Transverse colon (tissue), 4 donors: ENCODE measurements at regions not wholly inside any gene's neighbourhood (a gene's known extent, or its start where the extent isn't known, plus 50 kb on each side); places are given as distances from the start of the nearest gene placed in this dataset.

Experiments
- DNase-seq: peaks from one replicate; pipeline ENCODE4 v3.0.0-alpha.2; 2019
- H3K27ac ChIP-seq, 4 donors: fragments of 200-600 bp; sonication (generic); 2 replicates each; pipeline ENCODE4 v1.5.1; 2016 to 2018; ENCODE audit warnings: inconsistent platforms in 4 of 4
- H3K27me3 ChIP-seq: fragments of 200-600 bp; sonication (generic); 2 replicates; pipeline ENCODE4 v1.5.1; 2017; ENCODE audit warnings: inconsistent platforms
- H3K36me3 ChIP-seq, 4 donors: fragments of 200-600 bp; sonication (generic); 2 replicates each; pipeline ENCODE4 v1.5.1; 2017 to 2019; ENCODE audit warnings: inconsistent platforms in 4 of 4
- H3K4me1 ChIP-seq, 4 donors: fragments of 200-600 bp; sonication (generic); 2 replicates each; pipeline ENCODE4 v1.5.1; 2017 to 2020; ENCODE audit warnings: inconsistent platforms in 4 of 4
- H3K4me3 ChIP-seq, 4 donors: fragments of 200-600 bp; sonication (generic); 1 replicate in 1 of 4; 2 replicates in 3 of 4; pipeline versions ENCODE4 v1.5.1 to v1.6.1; 2017 to 2019; ENCODE audit warnings: inconsistent platforms in 4 of 4
- H3K9me3 ChIP-seq, 2 donors: fragments of 200-600 bp; sonication (generic); 2 replicates each; pipeline ENCODE4 v1.5.1; 2017 to 2019; ENCODE audit warnings: inconsistent platforms in 2 of 2
- EP300 ChIP-seq: sonication (generic); formaldehyde crosslinking; IDR thresholded peaks from one replicate; pipeline ENCODE4 v1.6.1; 2017; ENCODE audit warnings: antibody characterized with exemption, low read depth
- POLR2A ChIP-seq: fragments of 450-650 bp; IDR thresholded peaks from one replicate; pipeline ENCODE4 v1.6.1; 2016; ENCODE audit warnings: antibody characterized with exemption, mild to moderate bottlenecking, moderate library complexity
- POLR2AphosphoS5 ChIP-seq, 3 donors: sonication (generic); formaldehyde crosslinking; IDR thresholded peaks; one replicate each; pipeline ENCODE4 v1.6.1; 2016; ENCODE audit warnings: antibody characterized with exemption in 3 of 3
- WGBS, 2 donors: methylation state at CpG; one replicate each; pipeline ENCODE4 v1.1.5; 2018; ENCODE audit warnings: low coverage in 1 of 2; 5-methylcytosine and 5-hydroxymethylcytosine counted together
- in situ Hi-C, 4 donors: fragments of 200-750 bp; cut with MboI; loops; one replicate each; pipeline versions ENCODE4 v1.15.0 to v1.15.1; 2017; ENCODE audit warnings: low sequenced_read_pairs in 3 of 4, low pct_ligation_motif_present in 1 of 4, low pct_unique_long_range_greater_than_20kb in 1 of 4
- intact Hi-C: fragments of 100-400 bp; cut with DNase I; formaldehyde crosslinking; loops from one replicate; pipeline ENCODE4 v1.15.1; 2023; ENCODE audit warnings: low total_unique reads
- TF ChIP-seq, protein P1 (sequence below), 5 experiments: fragments of 200-600 bp in 3 of 5; fragments of 450-650 bp in 2 of 5; sonication (generic) in 3 of 5; IDR thresholded peaks; 1 replicate in 2 of 5; 2 replicates in 3 of 5; pipeline ENCODE4 v1.5.1; 2016 to 2017; ENCODE audit warnings: antibody characterized with exemption in 5 of 5, inconsistent platforms in 3 of 5, mild to moderate bottlenecking in 2 of 5, moderate library complexity in 1 of 5

DNA sequence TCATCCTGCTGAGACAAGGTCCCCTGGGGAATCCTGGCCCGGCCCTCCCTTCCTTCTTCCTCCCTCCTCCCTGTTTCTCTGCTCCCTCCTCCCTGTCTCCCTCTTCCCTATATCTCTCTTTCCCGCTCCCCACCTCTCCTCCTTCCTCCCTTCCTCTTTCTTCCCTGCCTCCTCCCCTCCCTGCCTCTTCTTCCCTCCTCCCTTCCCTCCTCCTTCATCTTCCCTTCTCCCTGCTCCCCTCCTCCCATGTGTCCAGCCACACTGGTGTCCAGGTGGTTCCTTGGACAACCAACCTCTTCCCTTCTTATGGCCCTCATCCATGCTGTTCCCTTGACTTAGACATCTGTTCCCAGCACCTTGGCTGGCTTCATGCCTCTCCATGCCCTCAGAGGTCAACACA is 258.1 kb downstream of the MN1 start:
- H3K4me3 ChIP-seq, result no peak overlapping the region
- intact Hi-C loops, result no loop called here
- in situ Hi-C loops, result no loop called here
- no peaks in the 10 kb centered on the region for H3K9me3 ChIP-seq
- no peak overlapping the region for H3K27ac ChIP-seq
- H3K4me1 ChIP-seq, result no peaks in the 10 kb centered on the region
- no peak for DNase-seq
- TF ChIP-seq EP300 (no peak), POLR2A (no peak), POLR2AphosphoS5 (IDR thresholded peaks at IDR 0.05) (no peak)
- TF ChIP-seq, protein P1, sequence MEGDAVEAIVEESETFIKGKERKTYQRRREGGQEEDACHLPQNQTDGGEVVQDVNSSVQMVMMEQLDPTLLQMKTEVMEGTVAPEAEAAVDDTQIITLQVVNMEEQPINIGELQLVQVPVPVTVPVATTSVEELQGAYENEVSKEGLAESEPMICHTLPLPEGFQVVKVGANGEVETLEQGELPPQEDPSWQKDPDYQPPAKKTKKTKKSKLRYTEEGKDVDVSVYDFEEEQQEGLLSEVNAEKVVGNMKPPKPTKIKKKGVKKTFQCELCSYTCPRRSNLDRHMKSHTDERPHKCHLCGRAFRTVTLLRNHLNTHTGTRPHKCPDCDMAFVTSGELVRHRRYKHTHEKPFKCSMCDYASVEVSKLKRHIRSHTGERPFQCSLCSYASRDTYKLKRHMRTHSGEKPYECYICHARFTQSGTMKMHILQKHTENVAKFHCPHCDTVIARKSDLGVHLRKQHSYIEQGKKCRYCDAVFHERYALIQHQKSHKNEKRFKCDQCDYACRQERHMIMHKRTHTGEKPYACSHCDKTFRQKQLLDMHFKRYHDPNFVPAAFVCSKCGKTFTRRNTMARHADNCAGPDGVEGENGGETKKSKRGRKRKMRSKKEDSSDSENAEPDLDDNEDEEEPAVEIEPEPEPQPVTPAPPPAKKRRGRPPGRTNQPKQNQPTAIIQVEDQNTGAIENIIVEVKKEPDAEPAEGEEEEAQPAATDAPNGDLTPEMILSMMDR (IDR thresholded peaks at IDR 0.05), result no peak
- no peaks in the 10 kb centered on the region for H3K36me3 ChIP-seq
- WGBS, 2 donors, result 73 to 85% methylated on average over 2 of the region's 2 CpGs
- no peaks in the 10 kb centered on the region for H3K27me3 ChIP-seq

DNA sequence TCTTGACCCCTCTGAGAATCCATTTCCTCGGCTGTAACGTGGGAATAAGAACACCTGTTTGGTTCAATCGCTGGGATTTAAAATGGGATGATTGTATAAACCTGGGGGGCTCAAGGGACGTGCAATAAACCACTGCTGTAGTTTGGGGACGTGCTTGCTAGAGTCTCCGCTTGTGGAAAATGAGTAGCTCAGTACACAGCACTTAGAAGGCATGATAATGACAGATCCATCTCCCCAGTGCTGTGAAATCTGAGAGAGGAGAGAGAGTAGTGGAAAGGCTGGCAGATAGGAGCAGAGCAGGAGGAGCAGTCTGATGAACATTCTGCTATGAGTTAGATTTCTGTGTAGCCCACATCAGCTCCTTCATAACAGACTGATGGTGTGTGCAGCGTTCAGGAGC is 256.5 kb downstream of the MN1 start:
- Histone ChIP-seq H3K4me1 (no peaks in the 10 kb centered on the region), H3K9me3 (no peaks in the 10 kb centered on the region), H3K27ac (no peak overlapping the region), H3K4me3 (no peak overlapping the region), H3K36me3 (no peaks in the 10 kb centered on the region), H3K27me3 (no peaks in the 10 kb centered on the region)
- DNase-seq, result no peak
- TF ChIP-seq POLR2A (no peak), EP300 (no peak), POLR2AphosphoS5 (IDR thresholded peaks at IDR 0.05) (no peak)
- TF ChIP-seq, protein P1 (IDR thresholded peaks at IDR 0.05), result no peak
- in situ Hi-C loops, result no loop called here
- intact Hi-C loops, result no loop called here
- 73 to 75% methylated on average over 7 of the region's 7 CpGs for WGBS, 2 donors

DNA sequence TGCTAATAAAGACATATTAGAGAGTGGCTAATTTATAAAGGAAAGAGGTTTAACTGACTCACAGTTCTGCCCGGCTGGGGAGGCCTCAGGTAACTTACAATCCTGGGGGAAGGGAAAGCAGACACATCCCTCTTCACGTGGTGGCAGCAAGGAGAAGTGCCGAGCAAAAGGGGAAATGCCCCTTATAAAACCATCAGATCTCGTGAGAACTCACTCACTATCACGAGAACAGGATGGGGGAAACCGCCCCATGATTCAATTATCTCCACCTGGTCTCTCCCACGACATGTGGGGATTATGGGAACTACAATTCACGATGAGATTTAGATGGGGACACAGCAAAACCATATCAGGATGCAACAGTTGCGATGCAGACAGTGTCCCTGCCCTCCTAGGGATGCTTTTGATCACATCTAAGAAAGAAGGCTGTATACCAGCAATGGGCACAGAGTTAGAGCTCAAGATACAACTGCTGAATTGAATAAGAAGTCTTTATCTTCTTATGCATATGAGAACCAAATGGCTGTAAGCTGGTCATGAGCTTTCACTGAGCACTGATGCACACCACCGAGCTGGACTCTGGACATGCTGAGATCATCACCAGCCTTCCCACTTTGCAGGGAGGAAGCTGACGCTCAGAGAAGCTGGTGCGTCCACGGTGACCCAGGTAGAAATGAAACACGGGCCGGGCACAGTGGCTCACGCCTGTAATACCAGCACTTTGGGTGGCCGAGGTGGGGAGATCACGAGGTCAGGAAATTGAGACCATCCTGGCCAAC is 255.2 kb downstream of the MN1 start:
- Histone ChIP-seq H3K27me3 (no peaks in the 10 kb centered on the region), H3K4me3 (no peak overlapping the region), H3K27ac (no peak overlapping the region), H3K9me3 (no peaks in the 10 kb centered on the region), H3K4me1 (no peaks in the 10 kb centered on the region), H3K36me3 (no peaks in the 10 kb centered on the region)
- no peak for DNase-seq
- intact Hi-C loops, result no loop called here
- 81% methylated on average over 18 of the region's 18 CpGs; no CpG with 5 or more reads in 1 of the 2 donors for WGBS, 2 donors
- in situ Hi-C loops, result no loop called here
- TF ChIP-seq POLR2A (no peak), POLR2AphosphoS5 (IDR thresholded peaks at IDR 0.05) (no peak), EP300 (no peak)

DNA sequence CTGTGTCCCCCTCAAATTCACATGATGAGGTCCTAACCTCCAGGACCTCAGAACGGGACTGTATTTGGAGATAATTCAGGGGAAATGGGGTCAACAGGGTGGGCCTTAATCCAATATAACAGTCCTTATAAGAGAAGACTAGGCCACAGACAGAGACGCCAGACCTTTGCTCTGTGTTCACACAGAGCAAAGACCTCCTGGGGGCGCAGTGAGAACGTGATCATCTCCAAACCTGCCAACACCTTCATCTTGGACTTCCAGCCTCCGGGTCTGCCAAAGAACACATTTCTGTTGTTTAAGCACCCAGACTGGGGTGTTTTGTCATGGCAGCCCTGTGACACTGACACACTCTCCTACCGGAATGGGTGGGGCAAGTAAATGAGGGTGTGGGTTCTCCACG is 250.2 kb downstream of the MN1 start:
- no peak overlapping the region for H3K4me3 ChIP-seq
- peaks cover 0 to 3% (median 0%) of the 10 kb centered on the region in 4 donors for H3K4me1 ChIP-seq
- no peaks in the 10 kb centered on the region for H3K27me3 ChIP-seq
- no peaks in the 10 kb centered on the region for H3K9me3 ChIP-seq
- H3K27ac ChIP-seq, result no peak overlapping the region
- in situ Hi-C loops (no loop called here), intact Hi-C loops (no loop called here)
- TF ChIP-seq EP300 (no peak), POLR2A (no peak), POLR2AphosphoS5 (IDR thresholded peaks at IDR 0.05) (no peak)
- TF ChIP-seq, protein P1 (IDR thresholded peaks at IDR 0.05), result no peak
- no peaks in the 10 kb centered on the region for H3K36me3 ChIP-seq
- DNase-seq, result no peak
- 81% methylated on average over 7 of the region's 7 CpGs; no CpG with 5 or more reads in 1 of the 2 donors for WGBS, 2 donors
